Trophoblast cell (in vitro differentiated cells and primary cell): ENCODE measurements at regions not wholly inside any gene's neighbourhood (a gene's known extent, or its start where the extent isn't known, plus 50 kb on each side); places are given as distances from the start of the nearest gene placed in this dataset.

ENCODE experiments used
- DNase-seq, 2 donors: peaks; one replicate each; pipeline ENCODE4 v3.0.0-alpha.2; 2016
- H2AFZ ChIP-seq: 2 replicates; pipeline ENCODE4 v1.6.1; 2013; ENCODE audit warnings: low read length, moderate library complexity, mild to moderate bottlenecking; ENCODE audit not compliant: insufficient read depth, poor library complexity
- H2AK5ac ChIP-seq: 2 replicates; pipeline ENCODE4 v1.6.1; 2013; ENCODE audit warnings: mild to moderate bottlenecking, low read length
- H2BK120ac ChIP-seq: 2 replicates; pipeline ENCODE4 v1.6.1; 2013; ENCODE audit warnings: low read length, mild to moderate bottlenecking, moderate library complexity; ENCODE audit not compliant: insufficient read depth, poor library complexity
- H2BK12ac ChIP-seq: 2 replicates; pipeline ENCODE4 v1.6.1; 2013; ENCODE audit warnings: mild to moderate bottlenecking, low read length, moderate library complexity
- H2BK5ac ChIP-seq: 2 replicates; pipeline ENCODE4 v1.6.1; 2013; ENCODE audit warnings: low read length, low read depth, moderate library complexity, mild to moderate bottlenecking; ENCODE audit not compliant: poor library complexity
- H3K14ac ChIP-seq: 2 replicates; pipeline ENCODE4 v1.6.1; 2013; ENCODE audit warnings: mild to moderate bottlenecking, low read length
- H3K18ac ChIP-seq: 2 replicates; pipeline ENCODE4 v1.6.1; 2013; ENCODE audit warnings: mild to moderate bottlenecking, low read length
- H3K23ac ChIP-seq: 2 replicates; pipeline ENCODE4 v1.6.1; 2013; ENCODE audit warnings: low read length
- H3K27ac ChIP-seq: 2 replicates; pipeline ENCODE4 v1.5.1; 2013; ENCODE audit warnings: low read depth, mild to moderate bottlenecking, inconsistent platforms, low read length, moderate library complexity
- H3K27me3 ChIP-seq: 2 replicates; pipeline ENCODE4 v1.6.1; 2013; ENCODE audit warnings: inconsistent platforms, mild to moderate bottlenecking, low read length, moderate library complexity; ENCODE audit not compliant: insufficient read depth
- H3K36me3 ChIP-seq, 2 experiments: 1 replicate in 1 of 2; 2 replicates in 1 of 2; pipeline ENCODE4 v1.6.1; 2013; ENCODE audit warnings: low read length in 2 of 2, mild to moderate bottlenecking in 2 of 2, moderate library complexity in 1 of 2; ENCODE audit not compliant: insufficient read depth in 2 of 2, control insufficient read depth in 1 of 2
- H3K4ac ChIP-seq: 2 replicates; pipeline ENCODE4 v1.6.1; 2013; ENCODE audit warnings: low read depth, mild to moderate bottlenecking, low read length, moderate library complexity
- H3K4me1 ChIP-seq, 2 experiments: 1 replicate in 1 of 2; 2 replicates in 1 of 2; pipeline ENCODE4 v1.6.1; 2013; ENCODE audit warnings: low read length in 2 of 2, mild to moderate bottlenecking in 2 of 2, moderate library complexity in 1 of 2; ENCODE audit not compliant: insufficient read depth in 2 of 2, control insufficient read depth in 1 of 2
- H3K4me2 ChIP-seq: 2 replicates; pipeline ENCODE4 v1.6.1; 2013; ENCODE audit warnings: inconsistent platforms, mild to moderate bottlenecking, low read length, moderate library complexity
- H3K4me3 ChIP-seq: 2 replicates; pipeline ENCODE4 v1.5.1; 2013; ENCODE audit warnings: mild to moderate bottlenecking, low read depth, low read length, inconsistent platforms
- H3K79me1 ChIP-seq: one replicate; pipeline ENCODE4 v1.6.1; 2013; ENCODE audit warnings: low read length
- H3K79me2 ChIP-seq: 2 replicates; pipeline ENCODE4 v1.6.1; 2013; ENCODE audit warnings: low read length, mild to moderate bottlenecking; ENCODE audit not compliant: control insufficient read depth, insufficient read depth, poor library complexity
- H3K9ac ChIP-seq: 2 replicates; pipeline ENCODE4 v1.6.1; 2013; ENCODE audit warnings: mild to moderate bottlenecking, low read length
- H3K9me3 ChIP-seq: 2 replicates; pipeline ENCODE4 v1.6.1; 2013; ENCODE audit warnings: low read depth, mild to moderate bottlenecking, control low read depth, inconsistent platforms, low read length; ENCODE audit not compliant: insufficient read depth
- H4K12ac ChIP-seq: 2 replicates; pipeline ENCODE4 v1.6.1; 2013; ENCODE audit warnings: low read depth, mild to moderate bottlenecking, low read length, moderate library complexity
- H4K8ac ChIP-seq: 2 replicates; pipeline ENCODE4 v1.6.1; 2013; ENCODE audit warnings: low read depth, mild to moderate bottlenecking, low read length, moderate library complexity
- H4K91ac ChIP-seq: one replicate; pipeline ENCODE4 v1.6.1; 2013; ENCODE audit warnings: low read depth, mild to moderate bottlenecking, low read length, moderate library complexity
- WGBS: extraction: QIAGEN DNeasy Blood & Tissue Kit; methylation state at CpG from one replicate; pipeline ENCODE4 v1.1.7; 2013; ENCODE audit warnings: missing lambda C conversion rate; ENCODE audit not compliant: insufficient read length, insufficient coverage; ENCODE audit errors: extremely low coverage; 5-methylcytosine and 5-hydroxymethylcytosine counted together

DNA sequence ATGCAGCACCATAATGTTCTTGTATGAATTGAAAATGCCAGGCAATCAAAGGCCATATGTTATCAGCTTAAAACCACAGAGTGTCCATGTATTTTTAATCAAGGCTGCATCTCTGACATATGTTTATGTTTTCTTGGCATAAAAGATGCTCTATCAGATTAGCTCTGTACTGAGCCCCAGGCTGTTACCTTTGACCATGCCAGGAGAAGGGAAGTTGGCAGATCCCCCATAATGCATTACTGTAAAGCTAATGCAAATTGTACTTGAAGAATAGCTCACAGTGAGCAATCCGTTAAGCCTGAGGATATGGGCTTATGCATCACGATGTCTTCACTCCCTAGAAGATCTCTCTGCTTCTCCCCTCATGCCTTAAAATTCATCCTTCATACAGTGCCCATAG lies 414.4 kb downstream of the BRINP1 start:
- H4K8ac ChIP-seq: no peak overlapping the region
- no peak overlapping the region for H3K4ac ChIP-seq
- no peak overlapping the region for H4K12ac ChIP-seq
- no peak overlapping the region for H3K18ac ChIP-seq
- H3K23ac ChIP-seq: no peak overlapping the region
- no peak overlapping the region for H3K14ac ChIP-seq
- DNase-seq: no peak
- no peak overlapping the region for H3K9ac ChIP-seq
- H2BK12ac ChIP-seq: no peak overlapping the region
- no peaks in the 10 kb centered on the region for H3K9me3 ChIP-seq
- no peak overlapping the region for H2AFZ ChIP-seq
- no peaks in the 10 kb centered on the region for H3K4me1 ChIP-seq
- no peak overlapping the region for H2BK120ac ChIP-seq
- WGBS: no CpG with 5 or more reads among the region's 2 CpGs
- no peaks in the 10 kb centered on the region for H3K36me3 ChIP-seq
- H3K27me3 ChIP-seq: no peaks in the 10 kb centered on the region
- H3K79me1 ChIP-seq: no peaks in the 10 kb centered on the region
- no peak overlapping the region for H3K27ac ChIP-seq
- no peaks in the 10 kb centered on the region for H3K79me2 ChIP-seq
- no peak overlapping the region for H2BK5ac ChIP-seq
- H4K91ac ChIP-seq: no peak overlapping the region
- H3K4me2 ChIP-seq: no peak overlapping the region
- H2AK5ac ChIP-seq: no peak overlapping the region
- no peak overlapping the region for H3K4me3 ChIP-seq

DNA sequence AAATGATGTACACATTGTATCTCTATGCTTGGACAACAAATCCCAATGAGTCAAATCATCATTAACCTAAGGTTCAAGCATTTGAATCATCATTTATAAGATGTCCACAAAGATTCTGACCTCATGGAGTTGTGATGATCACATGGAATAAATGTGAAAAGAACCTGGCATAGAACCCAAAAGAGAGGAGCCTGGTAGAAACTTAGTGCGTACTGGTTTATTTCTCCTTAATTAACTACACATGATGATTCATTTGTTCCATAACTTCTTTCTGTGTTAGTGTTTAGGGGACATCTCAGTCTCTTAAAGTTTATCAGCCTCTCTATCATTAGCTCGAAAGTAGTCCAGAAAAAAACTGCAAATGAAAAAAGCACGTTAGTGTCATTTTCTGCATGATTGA lies 411.6 kb downstream of the BRINP1 start:
- no peaks in the 10 kb centered on the region for H3K36me3 ChIP-seq
- WGBS: no CpG with 5 or more reads among the region's 3 CpGs
- no peak overlapping the region for H4K91ac ChIP-seq
- no peak overlapping the region for H3K4me3 ChIP-seq
- H3K23ac ChIP-seq: no peak overlapping the region
- no peak for DNase-seq
- H4K12ac ChIP-seq: no peak overlapping the region
- H2BK5ac ChIP-seq: no peak overlapping the region
- no peak overlapping the region for H3K14ac ChIP-seq
- no peak overlapping the region for H3K9ac ChIP-seq
- no peak overlapping the region for H2BK120ac ChIP-seq
- H3K9me3 ChIP-seq: no peaks in the 10 kb centered on the region
- no peak overlapping the region for H2AFZ ChIP-seq
- no peak overlapping the region for H3K4me2 ChIP-seq
- no peaks in the 10 kb centered on the region for H3K27me3 ChIP-seq
- no peak overlapping the region for H4K8ac ChIP-seq
- no peak overlapping the region for H2AK5ac ChIP-seq
- H2BK12ac ChIP-seq: no peak overlapping the region
- H3K4ac ChIP-seq: no peak overlapping the region
- H3K18ac ChIP-seq: no peak overlapping the region
- no peaks in the 10 kb centered on the region for H3K79me2 ChIP-seq
- H3K27ac ChIP-seq: no peak overlapping the region
- H3K4me1 ChIP-seq: no peaks in the 10 kb centered on the region
- no peaks in the 10 kb centered on the region for H3K79me1 ChIP-seq

DNA sequence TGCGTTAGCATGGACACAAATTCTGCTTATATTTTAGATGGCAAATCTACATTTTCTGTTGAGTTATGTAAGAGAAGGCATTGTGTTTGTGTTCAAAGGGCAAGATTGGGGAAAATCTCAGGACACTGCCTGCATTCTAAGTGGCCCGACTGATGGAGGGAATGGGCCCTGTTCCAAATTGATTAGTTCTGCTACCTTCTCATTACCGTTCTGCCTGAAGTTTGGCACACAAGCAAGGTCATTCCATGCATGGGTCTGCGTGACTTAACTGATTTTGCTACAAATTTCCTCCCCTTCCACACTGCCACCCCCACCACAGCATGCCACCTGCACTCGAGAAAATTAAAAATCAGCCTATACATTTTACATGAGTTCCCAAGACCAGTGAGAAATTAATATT lies 409.9 kb downstream of the BRINP1 start:
- no peak overlapping the region for H3K18ac ChIP-seq
- H4K91ac ChIP-seq: no peak overlapping the region
- no peak overlapping the region for H3K14ac ChIP-seq
- no peak overlapping the region for H2BK5ac ChIP-seq
- H3K27ac ChIP-seq: no peak overlapping the region
- no CpG with 5 or more reads among the region's 5 CpGs for WGBS
- no peak overlapping the region for H3K4ac ChIP-seq
- H3K36me3 ChIP-seq: no peaks in the 10 kb centered on the region
- H2BK12ac ChIP-seq: no peak overlapping the region
- H2BK120ac ChIP-seq: no peak overlapping the region
- H3K23ac ChIP-seq: no peak overlapping the region
- H3K9me3 ChIP-seq: no peaks in the 10 kb centered on the region
- no peak for DNase-seq
- no peak overlapping the region for H3K4me2 ChIP-seq
- peaks cover 0 to 3% of the 10 kb centered on the region in 2 experiments for H3K4me1 ChIP-seq
- H3K79me1 ChIP-seq: no peaks in the 10 kb centered on the region
- no peak overlapping the region for H2AK5ac ChIP-seq
- no peak overlapping the region for H3K9ac ChIP-seq
- H4K8ac ChIP-seq: no peak overlapping the region
- H3K27me3 ChIP-seq: no peaks in the 10 kb centered on the region
- no peak overlapping the region for H3K4me3 ChIP-seq
- no peaks in the 10 kb centered on the region for H3K79me2 ChIP-seq
- no peak overlapping the region for H2AFZ ChIP-seq
- H4K12ac ChIP-seq: no peak overlapping the region

DNA sequence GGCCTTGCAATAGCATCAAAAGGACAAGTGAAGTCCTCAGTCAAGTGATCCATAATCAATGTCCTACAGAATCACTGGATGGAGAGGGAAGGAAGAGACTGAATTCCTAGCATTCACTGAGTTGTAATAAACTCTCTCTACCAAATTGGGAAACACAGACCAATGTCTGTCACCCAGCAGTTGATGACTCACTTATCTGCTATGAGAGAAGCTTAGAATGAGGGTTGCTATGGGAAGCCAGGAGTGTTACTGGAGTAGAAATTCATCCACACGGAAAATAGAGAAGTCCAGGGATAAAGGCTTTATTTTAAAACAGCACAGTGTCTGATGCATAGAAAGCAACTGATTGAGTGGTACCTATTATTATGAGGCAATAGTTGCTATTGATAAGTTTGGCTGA lies 407.4 kb downstream of the BRINP1 start:
- Histone ChIP-seq H3K27me3 (no peaks in the 10 kb centered on the region), H3K79me1 (no peaks in the 10 kb centered on the region), H2BK12ac (no peak overlapping the region), H3K27ac (no peak overlapping the region), H2BK5ac (no peak overlapping the region), H4K8ac (no peak overlapping the region), H3K4me2 (peak overlapping the region; percentile 23), H2AK5ac (no peak overlapping the region), H2AFZ (no peak overlapping the region), H3K9ac (no peak overlapping the region), H3K23ac (no peak overlapping the region), H3K4ac (no peak overlapping the region), H3K79me2 (no peaks in the 10 kb centered on the region), H4K91ac (no peak overlapping the region), H3K18ac (no peak overlapping the region), H3K4me1 (peaks cover 0 to 3% of the 10 kb centered on the region in 2 experiments), H4K12ac (no peak overlapping the region), H3K4me3 (no peak overlapping the region), H2BK120ac (no peak overlapping the region), H3K36me3 (no peaks in the 10 kb centered on the region), H3K9me3 (no peaks in the 10 kb centered on the region), H3K14ac (no peak overlapping the region)
- WGBS: no CpG with 5 or more reads among the region's 1 CpG
- peak; percentile 1 to 51 for DNase-seq
